ENCODE measurements at regions not wholly inside any gene's neighbourhood (a gene's known extent, or its start where the extent isn't known, plus 50 kb on each side); places are given as distances from the start of the nearest gene placed in this dataset.

DNA sequence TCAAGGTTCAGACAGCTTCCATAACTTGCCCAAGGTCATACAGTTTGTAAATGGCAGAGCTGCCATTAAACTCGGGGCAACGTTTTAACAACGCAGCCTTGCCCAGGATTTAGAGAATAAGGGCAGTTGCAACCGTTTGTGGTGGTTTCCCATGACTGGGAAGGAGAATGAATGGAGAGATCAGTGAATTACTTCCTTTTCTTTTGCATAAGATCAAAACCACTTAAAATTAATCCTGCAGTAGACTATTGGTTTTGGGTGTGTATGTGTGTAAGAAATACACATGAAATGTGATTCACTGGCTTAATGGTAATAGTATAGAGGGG, 179.1 kb upstream of the MIR17HG start:
- Histone ChIP-seq H3K9me3 (ENCODE audit: control insufficient read depth, insufficient read depth, low read length) (no peaks in the 10 kb centered on the region), H3K79me2 (ENCODE audit: control insufficient read depth, low read length) (no peaks in the 10 kb centered on the region), H3K4me3 (ENCODE audit: low read length) (no peak overlapping the region), H3K4me2 (ENCODE audit: low read length) (no peak overlapping the region), H3K27me3 (ENCODE audit: control insufficient read depth, low read length) (no peaks in the 10 kb centered on the region), H3K27ac (ENCODE audit: low read depth, low read length) (no peak overlapping the region), H3K36me3 (ENCODE audit: control insufficient read depth, low read length) (no peaks in the 10 kb centered on the region), H3K9me2 (replicated peaks; ENCODE audit: control insufficient read depth, low read length) (no peaks in the 10 kb centered on the region), H3K4me1 (ENCODE audit: control insufficient read depth, low read length) (no peaks in the 10 kb centered on the region), H4K20me1 (ENCODE audit: control insufficient read depth, insufficient read depth, low read depth, low read length) (no peaks in the 10 kb centered on the region), H3F3A (ENCODE audit: control insufficient read depth, insufficient read depth) (no peaks in the 10 kb centered on the region)
- TF ChIP-seq, protein P1, sequence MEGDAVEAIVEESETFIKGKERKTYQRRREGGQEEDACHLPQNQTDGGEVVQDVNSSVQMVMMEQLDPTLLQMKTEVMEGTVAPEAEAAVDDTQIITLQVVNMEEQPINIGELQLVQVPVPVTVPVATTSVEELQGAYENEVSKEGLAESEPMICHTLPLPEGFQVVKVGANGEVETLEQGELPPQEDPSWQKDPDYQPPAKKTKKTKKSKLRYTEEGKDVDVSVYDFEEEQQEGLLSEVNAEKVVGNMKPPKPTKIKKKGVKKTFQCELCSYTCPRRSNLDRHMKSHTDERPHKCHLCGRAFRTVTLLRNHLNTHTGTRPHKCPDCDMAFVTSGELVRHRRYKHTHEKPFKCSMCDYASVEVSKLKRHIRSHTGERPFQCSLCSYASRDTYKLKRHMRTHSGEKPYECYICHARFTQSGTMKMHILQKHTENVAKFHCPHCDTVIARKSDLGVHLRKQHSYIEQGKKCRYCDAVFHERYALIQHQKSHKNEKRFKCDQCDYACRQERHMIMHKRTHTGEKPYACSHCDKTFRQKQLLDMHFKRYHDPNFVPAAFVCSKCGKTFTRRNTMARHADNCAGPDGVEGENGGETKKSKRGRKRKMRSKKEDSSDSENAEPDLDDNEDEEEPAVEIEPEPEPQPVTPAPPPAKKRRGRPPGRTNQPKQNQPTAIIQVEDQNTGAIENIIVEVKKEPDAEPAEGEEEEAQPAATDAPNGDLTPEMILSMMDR (IDR thresholded peaks at IDR 0.05; ENCODE audit: low read depth, low read length, poor library complexity, severe bottlenecking): no peak
- TF ChIP-seq EZH2phosphoT487 (IDR thresholded peaks at IDR 0.05; ENCODE audit: borderline replicate concordance, low read length): no peak

DNA sequence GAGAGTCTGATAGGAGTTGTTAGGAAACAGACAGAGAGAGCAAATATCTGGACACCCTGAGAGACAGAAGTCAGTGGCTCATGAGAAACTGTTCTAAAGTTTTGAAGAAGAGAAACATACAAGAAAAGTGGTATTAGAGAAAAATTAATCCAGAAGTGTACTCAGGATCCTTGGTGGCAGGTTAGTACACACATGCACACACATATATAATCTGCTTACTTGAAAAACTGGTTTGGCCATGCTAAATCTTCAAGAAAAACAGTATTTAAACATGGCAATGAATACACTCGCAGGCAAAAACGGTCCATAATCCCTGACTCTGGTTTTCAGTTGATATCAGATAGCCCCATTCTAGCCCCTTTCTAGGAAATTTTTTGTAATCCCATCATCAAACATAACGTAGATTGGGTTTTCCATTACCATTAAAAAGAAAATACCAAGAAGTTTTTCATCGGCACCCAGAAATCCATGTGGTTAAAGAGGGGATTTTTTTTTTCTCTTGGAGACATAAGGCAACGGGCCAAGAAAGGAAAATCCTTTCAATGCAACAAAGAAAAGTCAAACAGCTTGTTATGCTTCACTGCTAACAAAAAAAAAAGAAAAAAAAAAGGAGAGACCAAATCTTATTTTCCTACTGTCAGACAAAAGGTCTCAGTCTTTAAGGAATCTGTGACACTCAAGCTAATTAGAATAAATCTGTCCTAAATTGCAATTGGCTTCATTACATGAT, 178.0 kb upstream of the MIR17HG start:
- no peak for TF ChIP-seq EZH2phosphoT487 (IDR thresholded peaks at IDR 0.05; ENCODE audit: borderline replicate concordance, low read length)
- TF ChIP-seq, protein P1 (IDR thresholded peaks at IDR 0.05; ENCODE audit: low read depth, low read length, poor library complexity, severe bottlenecking): no peak
- no peaks in the 10 kb centered on the region for H3K9me2 ChIP-seq (replicated peaks; ENCODE audit: control insufficient read depth, low read length)
- no peaks in the 10 kb centered on the region for H3F3A ChIP-seq (ENCODE audit: control insufficient read depth, insufficient read depth)
- no peak overlapping the region for H3K27ac ChIP-seq (ENCODE audit: low read depth, low read length)
- no peaks in the 10 kb centered on the region for H3K9me3 ChIP-seq (ENCODE audit: control insufficient read depth, insufficient read depth, low read length)
- H3K4me3 ChIP-seq (ENCODE audit: low read length): no peak overlapping the region
- H4K20me1 ChIP-seq (ENCODE audit: control insufficient read depth, insufficient read depth, low read depth, low read length): no peaks in the 10 kb centered on the region
- no peaks in the 10 kb centered on the region for H3K79me2 ChIP-seq (ENCODE audit: control insufficient read depth, low read length)
- H3K27me3 ChIP-seq (ENCODE audit: control insufficient read depth, low read length): no peaks in the 10 kb centered on the region
- H3K36me3 ChIP-seq (ENCODE audit: control insufficient read depth, low read length): no peaks in the 10 kb centered on the region
- H3K4me2 ChIP-seq (ENCODE audit: low read length): no peak overlapping the region
- H3K4me1 ChIP-seq (ENCODE audit: control insufficient read depth, low read length): no peaks in the 10 kb centered on the region

- no peaks in the 10 kb centered on the region for H3K27me3 ChIP-seq (ENCODE audit: control insufficient read depth, low read length)
- no peaks in the 10 kb centered on the region for H4K20me1 ChIP-seq (ENCODE audit: control insufficient read depth, insufficient read depth, low read depth, low read length)
- no peaks in the 10 kb centered on the region for H3K9me3 ChIP-seq (ENCODE audit: control insufficient read depth, insufficient read depth, low read length)
- no peaks in the 10 kb centered on the region for H3K79me2 ChIP-seq (ENCODE audit: control insufficient read depth, low read length)
- TF ChIP-seq EZH2phosphoT487 (IDR thresholded peaks at IDR 0.05; ENCODE audit: borderline replicate concordance, low read length): no peak
- TF ChIP-seq, protein P1 (IDR thresholded peaks at IDR 0.05; ENCODE audit: low read depth, low read length, poor library complexity, severe bottlenecking): no peak
- no peaks in the 10 kb centered on the region for H3K4me1 ChIP-seq (ENCODE audit: control insufficient read depth, low read length)
- no peak overlapping the region for H3K27ac ChIP-seq (ENCODE audit: low read depth, low read length)
- H3K36me3 ChIP-seq (ENCODE audit: control insufficient read depth, low read length): no peaks in the 10 kb centered on the region
- H3F3A ChIP-seq (ENCODE audit: control insufficient read depth, insufficient read depth): no peaks in the 10 kb centered on the region
- no peak overlapping the region for H3K4me2 ChIP-seq (ENCODE audit: low read length)
- no peak overlapping the region for H3K4me3 ChIP-seq (ENCODE audit: low read length)
- no peaks in the 10 kb centered on the region for H3K9me2 ChIP-seq (replicated peaks; ENCODE audit: control insufficient read depth, low read length)
Observed at GRCh38 chr13:91172160-91172559, 175.3 kb upstream of the MIR17HG start.
